ENCODE measurements at regions not wholly inside any gene's neighbourhood (a gene's known extent, or its start where the extent isn't known, plus 50 kb on each side); places are given as distances from the start of the nearest gene placed in this dataset.

- intact Hi-C loops (cut with DNase I): no loop called here
- peak overlapping the region in 1 of 3 donors; percentile 12 for H3K27ac ChIP-seq
- no peak for DNase-seq
Measured at GRCh38 chr20:50321797-50322480, 131.3 kb downstream of the CEBPB start.

DNA sequence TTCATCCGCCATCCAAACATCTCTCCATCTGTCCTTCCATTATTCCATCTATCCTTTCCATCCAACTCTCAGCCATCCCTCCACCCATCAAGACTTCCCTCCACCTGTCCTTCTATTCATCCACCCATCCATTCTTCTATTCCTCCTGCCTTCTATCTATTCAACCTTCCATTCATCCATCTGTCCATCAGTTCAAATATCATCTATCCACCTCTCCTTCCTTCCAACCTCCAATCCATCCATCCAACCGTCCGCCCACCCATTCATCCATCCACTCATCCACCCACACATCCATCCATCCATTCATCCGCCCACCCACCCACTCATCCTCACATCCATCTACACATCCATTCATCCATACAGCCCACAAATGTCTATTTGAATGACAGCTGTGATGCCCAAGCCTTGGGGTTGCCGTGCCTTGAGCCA, 132.1 kb downstream of the CEBPB start:
- intact Hi-C loops (cut with DNase I): no loop called here
- Histone ChIP-seq H3K36me3 (no peaks in the 10 kb centered on the region), H3K4me3 (no peak overlapping the region), H3K27ac (no peak overlapping the region), H3K4me1 (no peaks in the 10 kb centered on the region), H3K27me3 (no peaks in the 10 kb centered on the region), H3K9me3 (no peaks in the 10 kb centered on the region)
- ATAC-seq (no peak), DNase-seq (no peak)
- WGBS (ENCODE audit: insufficient coverage, low coverage, low lambda C conversion rate, missing lambda C conversion rate): 90% methylated on average over 5 of the region's 5 CpGs
- TF ChIP-seq POLR2A (IDR thresholded peaks at IDR 0.05) (no peak), CTCF (IDR thresholded peaks at IDR 0.05) (no peak)

More at GRCh38 chr20:50321797-50322480, 131.3 kb downstream of the CEBPB start:
- no peak overlapping the region for H3K4me3 ChIP-seq
- 90% methylated on average over 2 of the region's 9 CpGs for WGBS (ENCODE audit: insufficient coverage, low coverage, low lambda C conversion rate, missing lambda C conversion rate)
- H3K4me1 ChIP-seq: no peaks in the 10 kb centered on the region
- TF ChIP-seq CTCF (IDR thresholded peaks at IDR 0.05) (no peak), POLR2A (IDR thresholded peaks at IDR 0.05) (no peak)
- no peaks in the 10 kb centered on the region for H3K36me3 ChIP-seq
- H3K9me3 ChIP-seq: no peaks in the 10 kb centered on the region
- no peak for ATAC-seq
- H3K27me3 ChIP-seq: no peaks in the 10 kb centered on the region

GRCh38 chr20:50323209-50323608, 132.6 kb downstream of the CEBPB start:
- Histone ChIP-seq H3K4me3 (no peak overlapping the region), H3K9me3 (no peaks in the 10 kb centered on the region), H3K27me3 (no peaks in the 10 kb centered on the region), H3K36me3 (no peaks in the 10 kb centered on the region), H3K4me1 (no peaks in the 10 kb centered on the region), H3K27ac (no peak overlapping the region)
- DNase-seq: no peak
- intact Hi-C loops (cut with DNase I): no loop called here
- WGBS (ENCODE audit: insufficient coverage, low coverage, low lambda C conversion rate, missing lambda C conversion rate): 99% methylated on average over 4 of the region's 4 CpGs
- no peak for ATAC-seq
- no peak for TF ChIP-seq POLR2A (IDR thresholded peaks at IDR 0.05)
- no peak for TF ChIP-seq CTCF (IDR thresholded peaks at IDR 0.05)

DNA sequence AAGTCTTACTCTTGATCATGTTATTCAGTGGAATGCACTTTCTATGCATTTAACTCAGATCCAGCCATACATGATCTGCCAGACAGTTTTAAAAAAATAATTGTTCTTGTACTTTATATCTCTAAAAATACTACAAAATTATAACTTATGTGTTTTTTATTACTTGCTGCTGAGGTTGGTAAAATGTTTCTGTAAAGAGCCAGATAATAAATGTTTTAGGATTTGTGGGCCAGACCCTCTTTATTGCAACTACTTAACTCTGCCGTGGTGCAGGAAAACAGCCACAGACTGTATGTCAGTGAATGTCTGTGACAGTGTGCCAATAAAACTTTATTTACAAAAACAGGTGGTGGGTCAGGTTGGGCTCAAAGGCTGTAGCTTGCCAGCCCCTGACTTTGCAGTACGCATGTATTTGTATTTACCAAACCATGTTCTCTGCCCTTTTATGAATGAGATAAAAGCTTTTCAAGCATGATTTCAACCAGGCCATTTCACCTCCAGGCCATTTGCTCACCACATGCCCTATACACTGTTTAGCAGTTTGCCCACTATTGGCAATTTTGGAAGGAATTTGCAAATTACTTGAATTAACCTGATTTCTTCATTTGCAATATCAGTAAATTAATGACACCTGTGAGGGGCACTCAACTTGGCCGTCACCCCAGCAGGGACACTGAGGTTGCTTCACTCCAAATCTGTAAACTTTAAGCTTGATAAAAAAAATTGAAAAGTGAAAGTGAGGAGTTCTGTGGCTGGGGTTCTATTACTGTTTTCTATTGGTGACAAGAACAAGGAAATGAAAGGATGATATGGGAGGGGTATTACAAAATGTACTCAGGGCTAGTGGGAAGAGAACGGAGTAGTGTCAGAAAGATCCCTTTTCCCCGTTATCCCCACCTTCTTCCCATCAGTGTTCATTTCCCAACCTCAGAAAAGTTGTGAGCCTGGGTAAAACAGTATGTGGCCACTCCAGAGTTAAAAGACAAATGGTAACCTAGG, 133.4 kb downstream of the CEBPB start:
- no peak for TF ChIP-seq CTCF (IDR thresholded peaks at IDR 0.05)
- no peak for TF ChIP-seq POLR2A (IDR thresholded peaks at IDR 0.05)
- intact Hi-C loops (cut with DNase I): no loop called here
- no peaks in the 10 kb centered on the region for H3K4me1 ChIP-seq
- DNase-seq: no peak
- peak in 1 of 4 donors; percentile 28 for ATAC-seq
- no peaks in the 10 kb centered on the region for H3K27me3 ChIP-seq
- no peak overlapping the region for H3K27ac ChIP-seq
- no peaks in the 10 kb centered on the region for H3K9me3 ChIP-seq
- H3K36me3 ChIP-seq: no peaks in the 10 kb centered on the region
- 45% methylated on average over 5 of the region's 5 CpGs for WGBS (ENCODE audit: insufficient coverage, low coverage, low lambda C conversion rate, missing lambda C conversion rate)
- no peak overlapping the region for H3K4me3 ChIP-seq

All from right lobe of liver (tissue), 6 donors.